Neural cell (in vitro differentiated cells): ENCODE measurements at regions not wholly inside any gene's neighbourhood (a gene's known extent, or its start where the extent isn't known, plus 50 kb on each side); places are given as distances from the start of the nearest gene placed in this dataset.

ENCODE experiments used
- H2AFZ ChIP-seq: fragments of 200-600, 300-800 bp; sonication (generic), shearing (Covaris generic); 2 replicates; pipeline ENCODE4 v1.6.0; 2014; ENCODE audit warnings: low read depth, mild to moderate bottlenecking, antibody characterized with exemption, low read length, moderate library complexity
- H3F3A ChIP-seq: fragments of 200-600 bp; shearing (Covaris generic); 2 replicates; pipeline ENCODE4 v1.6.1; 2016; ENCODE audit warnings: mild to moderate bottlenecking, moderate library complexity, mixed read lengths, antibody characterized with exemption, low read length; ENCODE audit not compliant: insufficient read depth, poor library complexity, severe bottlenecking
- H3K27ac ChIP-seq: fragments of 200-600, 300-800 bp; sonication (generic), shearing (Covaris generic); 2 replicates; pipeline ENCODE4 v1.5.1; 2014; ENCODE audit warnings: mild to moderate bottlenecking, low read length, moderate library complexity
- H3K27me3 ChIP-seq: fragments of 300-800, 200-600 bp; sonication (generic), shearing (Covaris generic); 2 replicates; pipeline ENCODE4 v1.6.0; 2014; ENCODE audit warnings: mild to moderate bottlenecking, low read depth, low read length, moderate library complexity; ENCODE audit not compliant: insufficient read depth
- H3K36me3 ChIP-seq: fragments of 300-800, 200-600 bp; sonication (generic), shearing (Covaris generic); 2 replicates; pipeline ENCODE4 v1.5.1; 2014; ENCODE audit warnings: mild to moderate bottlenecking, antibody characterized with exemption, low read length, moderate library complexity; ENCODE audit not compliant: insufficient read depth
- H3K4me2 ChIP-seq: fragments of 300-800, 200-600 bp; sonication (generic), shearing (Covaris generic); 2 replicates; pipeline ENCODE4 v1.6.0; 2014; ENCODE audit warnings: mild to moderate bottlenecking, low read length
- H3K4me3 ChIP-seq: fragments of 300-800, 200-600 bp; sonication (generic), shearing (Covaris generic); 2 replicates; pipeline ENCODE4 v1.5.1; 2014; ENCODE audit warnings: mild to moderate bottlenecking, low read length, moderate library complexity
- H3K79me2 ChIP-seq: fragments of 200-600 bp; shearing (Covaris generic); replicated peaks from 2 replicates; pipeline ENCODE4 v1.6.0; 2014; ENCODE audit warnings: mild to moderate bottlenecking, low read length, moderate library complexity; ENCODE audit not compliant: insufficient read depth
- H3K9ac ChIP-seq: fragments of 300-800, 200-600 bp; sonication (generic), shearing (Covaris generic); 2 replicates; pipeline ENCODE4 v1.6.1; 2016; ENCODE audit warnings: mild to moderate bottlenecking, low read length, mixed read lengths
- H3K9me2 ChIP-seq: fragments of 200-600 bp; shearing (Covaris generic); 2 replicates; pipeline ENCODE4 v1.6.1; 2016; ENCODE audit warnings: mild to moderate bottlenecking, low read length, mixed read lengths; ENCODE audit not compliant: insufficient read depth
- H3K9me3 ChIP-seq: fragments of 200-600, 300-800 bp; sonication (generic), shearing (Covaris generic); 2 replicates; pipeline ENCODE4 v1.6.1; 2016; ENCODE audit warnings: mild to moderate bottlenecking, mixed run types, low read length, moderate library complexity, mixed read lengths
- H4K20me1 ChIP-seq: fragments of 200-600 bp; shearing (Covaris generic); 2 replicates; pipeline ENCODE4 v1.6.1; 2016; ENCODE audit warnings: mild to moderate bottlenecking, mixed run types; ENCODE audit not compliant: insufficient read depth
- CTCF ChIP-seq: fragments of 450-650 bp; IDR thresholded peaks from 2 replicates; pipeline ENCODE4 v1.5.1; 2014; ENCODE audit warnings: antibody characterized with exemption, mild to moderate bottlenecking, moderate library complexity; ENCODE audit not compliant: poor library complexity, severe bottlenecking
- EP300 ChIP-seq: fragments of 450-650 bp; conservative IDR thresholded peaks from 2 replicates; pipeline ENCODE4 v1.6.1; 2014; ENCODE audit warnings: antibody characterized with exemption, mild to moderate bottlenecking, moderate library complexity; ENCODE audit not compliant: poor library complexity, severe bottlenecking
- EZH2 ChIP-seq: fragments of 200-600, 300-800 bp; shearing (Covaris generic), sonication (generic); IDR thresholded peaks from 2 replicates; pipeline ENCODE4 v1.6.1; 2014; ENCODE audit warnings: antibody characterized with exemption, low read length, borderline replicate concordance, mild to moderate bottlenecking; ENCODE audit not compliant: insufficient read depth, poor library complexity, severe bottlenecking
- MXI1 ChIP-seq: fragments of 450-650 bp; conservative IDR thresholded peaks from 2 replicates; pipeline ENCODE4 v1.6.1; 2014; ENCODE audit warnings: antibody characterized with exemption, mild to moderate bottlenecking; ENCODE audit not compliant: poor library complexity, severe bottlenecking
- POLR2AphosphoS5 ChIP-seq: IDR thresholded peaks from 2 replicates; pipeline ENCODE4 v1.6.1; 2012
- RAD21 ChIP-seq: fragments of 450-650 bp; conservative IDR thresholded peaks from 2 replicates; pipeline ENCODE4 v1.6.1; 2014; ENCODE audit warnings: antibody characterized with exemption, mild to moderate bottlenecking, moderate library complexity
- REST ChIP-seq: IDR thresholded peaks from 2 replicates; pipeline ENCODE4 v1.6.1; 2012; ENCODE audit warnings: borderline replicate concordance
- SMC3 ChIP-seq: fragments of 450-650 bp; conservative IDR thresholded peaks from 2 replicates; pipeline ENCODE4 v1.6.1; 2014; ENCODE audit warnings: antibody characterized with exemption, mild to moderate bottlenecking, moderate library complexity; ENCODE audit not compliant: poor library complexity
- TAF1 ChIP-seq: IDR thresholded peaks from 2 replicates; pipeline ENCODE4 v1.6.1; 2012; ENCODE audit warnings: low read depth

GRCh38 chr5:112643339-112643971 is 94.2 kb upstream of the APC start:
- no peaks in the 10 kb centered on the region for H3K36me3 ChIP-seq
- no peaks in the 10 kb centered on the region for H3F3A ChIP-seq
- H3K9me3 ChIP-seq, result no peaks in the 10 kb centered on the region
- H4K20me1 ChIP-seq, result no peaks in the 10 kb centered on the region
- TF ChIP-seq TAF1, result no peak
- no peak for TF ChIP-seq RAD21
- TF ChIP-seq CTCF, result no peak
- no peak for TF ChIP-seq POLR2AphosphoS5
- TF ChIP-seq MXI1, result no peak
- TF ChIP-seq EP300, result no peak
- TF ChIP-seq EZH2, result no peak
- TF ChIP-seq SMC3, result no peak
- TF ChIP-seq REST, result no peak
- H3K4me2 ChIP-seq, result no peak overlapping the region
- no peak overlapping the region for H3K9ac ChIP-seq
- no peaks in the 10 kb centered on the region for H3K9me2 ChIP-seq
- H2AFZ ChIP-seq, result no peak overlapping the region
- H3K4me3 ChIP-seq, result no peak overlapping the region
- H3K79me2 ChIP-seq, result no peaks in the 10 kb centered on the region
- H3K27me3 ChIP-seq, result no peaks in the 10 kb centered on the region
- H3K27ac ChIP-seq, result no peak overlapping the region

GRCh38 chr5:112646139-112646936 is 91.3 kb upstream of the APC start:
- H3K9ac ChIP-seq, result no peak overlapping the region

More at GRCh38 chr5:112646139-112646936, 91.3 kb upstream of the APC start:
- Histone ChIP-seq H2AFZ (no peak overlapping the region), H3K4me2 (no peak overlapping the region), H4K20me1 (no peaks in the 10 kb centered on the region), H3F3A (no peaks in the 10 kb centered on the region), H3K27me3 (no peaks in the 10 kb centered on the region), H3K36me3 (no peaks in the 10 kb centered on the region), H3K9me3 (no peaks in the 10 kb centered on the region), H3K4me3 (no peak overlapping the region), H3K79me2 (no peaks in the 10 kb centered on the region), H3K9me2 (no peaks in the 10 kb centered on the region), H3K27ac (no peak overlapping the region)
- TF ChIP-seq SMC3, result no peak
- TF ChIP-seq TAF1, result no peak
- no peak for TF ChIP-seq REST
- TF ChIP-seq CTCF, result no peak
- no peak for TF ChIP-seq RAD21
- TF ChIP-seq MXI1, result no peak
- TF ChIP-seq EZH2, result no peak
- TF ChIP-seq POLR2AphosphoS5, result no peak
- no peak for TF ChIP-seq EP300
